ENCODE measurements at regions not wholly inside any gene's neighbourhood (a gene's known extent, or its start where the extent isn't known, plus 50 kb on each side); places are given as distances from the start of the nearest gene placed in this dataset.

DNA sequence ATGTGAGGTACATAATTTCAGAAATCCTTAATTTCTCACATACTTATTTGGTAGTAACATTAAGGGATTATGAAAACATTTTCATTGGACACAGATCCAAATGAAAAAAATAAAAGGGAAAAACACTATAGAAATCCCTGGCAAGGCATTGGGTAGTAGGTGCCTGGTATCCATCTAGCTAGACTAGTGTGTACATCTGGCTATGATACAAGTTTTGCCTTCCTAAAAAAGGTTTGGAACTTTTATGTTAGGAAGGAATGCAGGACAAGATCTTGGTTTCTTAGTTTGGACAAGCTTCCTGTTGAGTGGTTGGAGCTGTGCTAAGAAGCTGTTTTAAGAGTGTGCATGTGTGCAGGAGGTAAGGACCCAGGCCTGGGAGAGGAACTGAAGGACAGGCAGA is 252.3 kb upstream of the GLI3 start:
- TF ChIP-seq, protein P1, sequence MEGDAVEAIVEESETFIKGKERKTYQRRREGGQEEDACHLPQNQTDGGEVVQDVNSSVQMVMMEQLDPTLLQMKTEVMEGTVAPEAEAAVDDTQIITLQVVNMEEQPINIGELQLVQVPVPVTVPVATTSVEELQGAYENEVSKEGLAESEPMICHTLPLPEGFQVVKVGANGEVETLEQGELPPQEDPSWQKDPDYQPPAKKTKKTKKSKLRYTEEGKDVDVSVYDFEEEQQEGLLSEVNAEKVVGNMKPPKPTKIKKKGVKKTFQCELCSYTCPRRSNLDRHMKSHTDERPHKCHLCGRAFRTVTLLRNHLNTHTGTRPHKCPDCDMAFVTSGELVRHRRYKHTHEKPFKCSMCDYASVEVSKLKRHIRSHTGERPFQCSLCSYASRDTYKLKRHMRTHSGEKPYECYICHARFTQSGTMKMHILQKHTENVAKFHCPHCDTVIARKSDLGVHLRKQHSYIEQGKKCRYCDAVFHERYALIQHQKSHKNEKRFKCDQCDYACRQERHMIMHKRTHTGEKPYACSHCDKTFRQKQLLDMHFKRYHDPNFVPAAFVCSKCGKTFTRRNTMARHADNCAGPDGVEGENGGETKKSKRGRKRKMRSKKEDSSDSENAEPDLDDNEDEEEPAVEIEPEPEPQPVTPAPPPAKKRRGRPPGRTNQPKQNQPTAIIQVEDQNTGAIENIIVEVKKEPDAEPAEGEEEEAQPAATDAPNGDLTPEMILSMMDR (IDR thresholded peaks at IDR 0.05): no peak
- no peak for TF ChIP-seq POLR2A (IDR thresholded peaks at IDR 0.05)
